Naive B cell (primary cell): ENCODE measurements at regions not wholly inside any gene's neighbourhood (a gene's known extent, or its start where the extent isn't known, plus 50 kb on each side); places are given as distances from the start of the nearest gene placed in this dataset.
A peak's percentile ranks its signal among the peaks of the same experiment; 100 is the strongest.

Experiments used
- ATAC-seq, 2 donors: fragments of 150-1000 bp; cut with Tn5 transposase; 2 replicates each; pipeline ENCODE4 v1.10.0; 2021; ENCODE audit warnings: low read depth in 2 of 2, mild to moderate bottlenecking in 2 of 2, moderate library complexity in 2 of 2
- DNase-seq: peaks from one replicate; pipeline ENCODE4 v3.0.0; 2022
- H3K27ac Mint-ChIP-seq, 6 donors: one replicate each; pipeline ENCODE4 v1.8.0; 2020 to 2022; ENCODE audit warnings: mild to moderate bottlenecking in 6 of 6, mixed read lengths in 6 of 6, moderate library complexity in 5 of 6, inconsistent platforms in 2 of 6
- H3K27me3 Mint-ChIP-seq, 3 donors: one replicate each; pipeline ENCODE4 v1.8.0; 2021 to 2022; ENCODE audit warnings: mixed read lengths in 3 of 3, mild to moderate bottlenecking in 1 of 3
- H3K36me3 Mint-ChIP-seq, 2 donors: one replicate each; pipeline ENCODE4 v1.8.0; 2020 to 2022; ENCODE audit warnings: mixed read lengths in 2 of 2, inconsistent platforms in 1 of 2, mild to moderate bottlenecking in 1 of 2
- H3K4me1 Mint-ChIP-seq, 3 donors: one replicate each; pipeline ENCODE4 v1.8.0; 2020 to 2022; ENCODE audit warnings: mixed read lengths in 3 of 3, inconsistent platforms in 1 of 3, mild to moderate bottlenecking in 1 of 3, moderate library complexity in 1 of 3
- H3K4me3 Mint-ChIP-seq, 8 donors: one replicate each; pipeline ENCODE4 v1.8.0; 2020 to 2022; ENCODE audit warnings: mild to moderate bottlenecking in 8 of 8, mixed read lengths in 8 of 8, moderate library complexity in 8 of 8, inconsistent platforms in 2 of 8
- H3K9me3 Mint-ChIP-seq, 7 donors: one replicate each; pipeline ENCODE4 v1.8.0; 2020 to 2022; ENCODE audit warnings: mixed read lengths in 7 of 7, mild to moderate bottlenecking in 5 of 7, inconsistent platforms in 2 of 7, moderate library complexity in 1 of 7

GRCh38 chr22:45099961-45100360, 63.8 kb upstream of the NUP50 start:
- Mint-ChIP-seq H3K36me3 (no peaks in the 10 kb centered on the region), H3K27me3 (peaks cover 30 to 72% (median 58%) of the 10 kb centered on the region in 3 donors), H3K9me3 (peaks cover 0 to 2% (median 0%) of the 10 kb centered on the region in 7 donors), H3K27ac (peak overlapping the region in 1 of 6 donors; percentile 51), H3K4me1 (peaks cover 4 to 7% (median 6%) of the 10 kb centered on the region in 3 donors), H3K4me3 (no peak overlapping the region)
- ATAC-seq: no peak
- DNase-seq: no peak

- Mint-ChIP-seq H3K4me1 (peaks cover 0 to 4% (median 3%) of the 10 kb centered on the region in 3 donors), H3K9me3 (no peaks in the 10 kb centered on the region), H3K27ac (peak overlapping the region in 1 of 6 donors; percentile 72), H3K27me3 (peaks cover 37 to 71% (median 53%) of the 10 kb centered on the region in 3 donors), H3K36me3 (no peaks in the 10 kb centered on the region), H3K4me3 (no peak overlapping the region)
- DNase-seq (no peak), ATAC-seq (peak in 1 of 2 donors; percentile 56)
Observed at GRCh38 chr22:45101515-45102227, 62.1 kb upstream of the NUP50 start.

- no peak overlapping the region for H3K27ac Mint-ChIP-seq
- no peak for DNase-seq
- ATAC-seq: no peak
- peaks cover 0 to under 1% (median 0%) of the 10 kb centered on the region in 7 donors for H3K9me3 Mint-ChIP-seq
- no peak overlapping the region for H3K4me3 Mint-ChIP-seq
- peaks cover 0 to 4% (median 3%) of the 10 kb centered on the region in 3 donors for H3K4me1 Mint-ChIP-seq
- no peaks in the 10 kb centered on the region for H3K36me3 Mint-ChIP-seq
- H3K27me3 Mint-ChIP-seq: peaks cover 25 to 71% (median 52%) of the 10 kb centered on the region in 3 donors
Observed at GRCh38 chr22:45102896-45103420, 60.8 kb upstream of the NUP50 start.

GRCh38 chr22:45103756-45104155, 60.0 kb upstream of the NUP50 start:
- DNase-seq (no peak), ATAC-seq (no peak)
- peaks cover 0 to 3% (median 0%) of the 10 kb centered on the region in 7 donors for H3K9me3 Mint-ChIP-seq
- peak overlapping the region in 1 of 6 donors; percentile 53 for H3K27ac Mint-ChIP-seq
- H3K27me3 Mint-ChIP-seq: peaks cover 22 to 74% (median 56%) of the 10 kb centered on the region in 3 donors
- H3K4me1 Mint-ChIP-seq: peaks cover 0 to 4% (median 3%) of the 10 kb centered on the region in 3 donors
- H3K36me3 Mint-ChIP-seq: no peaks in the 10 kb centered on the region
- no peak overlapping the region for H3K4me3 Mint-ChIP-seq

- no peak for ATAC-seq
Observed at GRCh38 chr22:45104313-45104712, 59.4 kb upstream of the NUP50 start.

GRCh38 chr22:45105281-45105702, 58.4 kb upstream of the NUP50 start:
- DNase-seq: no peak

More at GRCh38 chr22:45104313-45104712, 59.4 kb upstream of the NUP50 start:
- no peaks in the 10 kb centered on the region for H3K36me3 Mint-ChIP-seq
- H3K27me3 Mint-ChIP-seq: peaks cover 22 to 74% (median 56%) of the 10 kb centered on the region in 3 donors
- H3K4me3 Mint-ChIP-seq: no peak overlapping the region
- peak overlapping the region in 2 of 6 donors; percentile 12 to 61 for H3K27ac Mint-ChIP-seq
- DNase-seq: no peak
- peaks cover 0 to 3% (median 0%) of the 10 kb centered on the region in 7 donors for H3K9me3 Mint-ChIP-seq
- peaks cover 0 to 4% (median 3%) of the 10 kb centered on the region in 3 donors for H3K4me1 Mint-ChIP-seq

GRCh38 chr22:45107671-45108070, 56.1 kb upstream of the NUP50 start:
- peaks cover 13 to 52% (median 41%) of the 10 kb centered on the region in 3 donors for H3K27me3 Mint-ChIP-seq
- peaks cover 0 to 3% (median 2%) of the 10 kb centered on the region in 3 donors for H3K4me1 Mint-ChIP-seq
- no peak for DNase-seq
- peaks cover 0 to 5% (median 2%) of the 10 kb centered on the region in 7 donors for H3K9me3 Mint-ChIP-seq
- H3K4me3 Mint-ChIP-seq: no peak overlapping the region
- H3K27ac Mint-ChIP-seq: peak overlapping the region in 1 of 6 donors; percentile 47
- no peaks in the 10 kb centered on the region for H3K36me3 Mint-ChIP-seq
- no peak for ATAC-seq

More at GRCh38 chr22:45105281-45105702, 58.4 kb upstream of the NUP50 start:
- Mint-ChIP-seq H3K4me1 (peaks cover 0 to 4% (median 3%) of the 10 kb centered on the region in 3 donors), H3K9me3 (peaks cover 0 to 3% (median 0%) of the 10 kb centered on the region in 7 donors), H3K4me3 (no peak overlapping the region), H3K36me3 (no peaks in the 10 kb centered on the region), H3K27me3 (peaks cover 13 to 69% (median 46%) of the 10 kb centered on the region in 3 donors), H3K27ac (no peak overlapping the region)
- no peak for ATAC-seq

GRCh38 chr22:45112136-45112879, 51.4 kb upstream of the NUP50 start:
- Mint-ChIP-seq H3K27me3 (peaks cover 0 to 37% (median 32%) of the 10 kb centered on the region in 3 donors), H3K9me3 (peaks cover 0 to 5% (median 3%) of the 10 kb centered on the region in 7 donors), H3K4me1 (no peaks in the 10 kb centered on the region), H3K36me3 (no peaks in the 10 kb centered on the region), H3K27ac (peak overlapping the region in 1 of 6 donors; percentile 87), H3K4me3 (no peak overlapping the region)
- DNase-seq (no peak), ATAC-seq (no peak)
